GM18520 (cell line): ENCODE measurements at regions not wholly inside any gene's neighbourhood (a gene's known extent, or its start where the extent isn't known, plus 50 kb on each side); places are given as distances from the start of the nearest gene placed in this dataset.
"Not testable (repeated sequence)": the region's sequence is repeated elsewhere in the genome, so short reads cannot be mapped to it uniquely, and the experiment has no call there.

Source experiments
- ATAC-seq: cut with Tn5 transposase; IDR thresholded peaks from one replicate; pipeline ENCODE4 v1.9.1; 2021; ENCODE audit not compliant: unreplicated experiment

GRCh38 chr5:44252545-44252944 is 136.7 kb downstream of the FGF10 start:
- ATAC-seq: no peak

- ATAC-seq: no peak
These were observed 142.2 kb downstream of the FGF10 start for GRCh38 chr5:44246986-44247385.

- no peak for ATAC-seq
These were observed 143.3 kb downstream of the FGF10 start for GRCh38 chr5:44245935-44246334.

- no peak for ATAC-seq
These were observed 146.4 kb downstream of the FGF10 start for GRCh38 chr5:44242791-44243190.

- ATAC-seq: no peak
These were observed 153.2 kb downstream of the FGF10 start for GRCh38 chr5:44236040-44236439.

GRCh38 chr5:44233691-44234090 is 155.5 kb downstream of the FGF10 start:
- no peak for ATAC-seq

GRCh38 chr5:44225231-44226160 is 163.7 kb downstream of the FGF10 start:
- no peak for ATAC-seq

GRCh38 chr5:44199408-44199807 is 189.8 kb downstream of the FGF10 start:
- ATAC-seq: no peak

GRCh38 chr5:44189255-44189654 is 200.0 kb downstream of the FGF10 start:
- ATAC-seq: no peak

- no peak for ATAC-seq
These were observed 201.2 kb downstream of the FGF10 start for GRCh38 chr5:44187973-44188372.

GRCh38 chr5:44183753-44184152 is 205.5 kb downstream of the FGF10 start:
- no peak for ATAC-seq

- no peak for ATAC-seq
These were observed 205.9 kb downstream of the FGF10 start for GRCh38 chr5:44183312-44183711.

GRCh38 chr5:44178414-44178813 is 210.8 kb downstream of the FGF10 start:
- no peak for ATAC-seq

GRCh38 chr5:44167540-44167939 is 221.7 kb downstream of the FGF10 start:
- ATAC-seq: no peak

GRCh38 chr5:44160369-44160768 is 228.9 kb downstream of the FGF10 start:
- ATAC-seq: no peak

GRCh38 chr5:44150075-44150723 is 239.0 kb downstream of the FGF10 start:
- ATAC-seq: no peak

GRCh38 chr5:44117947-44118346 is 271.3 kb downstream of the FGF10 start:
- not testable (repeated sequence) for ATAC-seq

- ATAC-seq: not testable (repeated sequence)
These were observed 281.0 kb downstream of the FGF10 start for GRCh38 chr5:44108232-44108631.

- ATAC-seq: no peak
These were observed 289.6 kb downstream of the FGF10 start for GRCh38 chr5:44099643-44100042.

GRCh38 chr5:44089424-44090144 is 299.6 kb downstream of the FGF10 start:
- ATAC-seq: no peak

- no peak for ATAC-seq
These were observed 304.1 kb downstream of the FGF10 start for GRCh38 chr5:44085083-44085482.

GRCh38 chr5:44074547-44074946 is 314.7 kb downstream of the FGF10 start:
- not testable (repeated sequence) for ATAC-seq
